ENCODE measurements at regions not wholly inside any gene's neighbourhood (a gene's known extent, or its start where the extent isn't known, plus 50 kb on each side); places are given as distances from the start of the nearest gene placed in this dataset.

DNA sequence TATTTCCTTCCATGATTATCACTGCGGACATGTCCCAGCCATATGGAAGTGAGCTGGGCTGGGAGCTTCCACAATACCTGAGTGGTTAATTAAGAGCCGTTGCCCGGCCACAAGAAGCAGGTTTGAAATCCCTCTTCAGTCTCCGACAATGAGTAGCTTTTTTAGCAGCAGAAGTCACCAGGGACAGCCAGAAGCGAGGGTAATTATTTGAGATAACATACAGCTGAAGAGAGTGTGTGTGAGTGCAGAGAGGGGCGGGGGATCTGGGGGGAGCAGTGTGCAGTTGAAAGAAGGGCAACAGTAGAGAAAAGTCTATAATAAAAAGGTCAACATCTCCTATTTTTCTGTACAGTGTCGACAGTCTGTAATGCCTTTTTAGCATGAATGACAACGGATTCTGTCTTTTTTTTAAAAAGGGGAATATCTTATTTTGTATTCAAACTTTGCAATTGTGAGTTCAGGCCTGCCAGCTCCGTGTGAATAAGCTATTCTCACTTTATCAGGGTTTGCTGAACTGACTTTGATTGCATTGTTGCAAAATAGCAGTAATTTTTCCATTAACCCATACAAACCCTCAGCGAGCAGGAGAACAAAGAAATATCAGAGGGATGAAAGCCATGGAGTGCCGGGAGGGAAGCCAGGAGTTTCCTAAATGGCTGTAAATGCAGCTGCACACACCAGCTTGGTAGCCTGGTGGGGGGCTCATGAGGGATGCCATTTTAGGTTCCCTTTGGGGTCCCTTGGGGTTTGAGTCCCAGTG lies 220.3 kb upstream of the IRX3 start:
- no peaks in the 10 kb centered on the region for H3K36me3 ChIP-seq (ENCODE audit: control insufficient read depth, insufficient read depth, low read length)
- no peak for DNase-seq (ENCODE audit: low read depth)
- H3K27me3 ChIP-seq (ENCODE audit: control insufficient read depth, insufficient read depth, low read length): no peaks in the 10 kb centered on the region
- H3K4me3 ChIP-seq (ENCODE audit: low read depth, low read length): no peak overlapping the region
- POLR2A ChIA-PET: no interaction called here
- TF ChIP-seq CTCF (IDR thresholded peaks at IDR 0.05; ENCODE audit: insufficient read depth, low read depth, low read length): no peak
- CTCF ChIA-PET: no interaction called here

DNA sequence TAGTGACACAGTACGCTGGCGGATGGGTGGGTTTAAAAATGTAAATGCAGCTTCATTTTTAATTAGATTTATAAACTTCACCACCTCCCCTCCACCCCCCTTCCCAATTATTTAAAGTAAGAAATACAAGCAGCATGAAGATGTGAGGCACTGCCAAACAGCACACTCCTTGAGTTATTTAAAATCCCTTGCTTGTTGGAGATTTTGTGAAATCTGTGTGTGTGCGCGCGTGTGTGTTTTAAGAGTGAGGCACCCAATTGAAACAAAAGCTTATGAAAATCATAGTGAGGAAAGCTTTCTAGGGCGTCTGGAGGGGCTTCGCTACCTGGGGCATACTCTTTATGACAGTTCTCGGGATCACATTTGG lies 219.6 kb upstream of the IRX3 start:
- no peak for DNase-seq (ENCODE audit: low read depth)
- no peaks in the 10 kb centered on the region for H3K36me3 ChIP-seq (ENCODE audit: control insufficient read depth, insufficient read depth, low read length)
- H3K4me3 ChIP-seq (ENCODE audit: low read depth, low read length): no peak overlapping the region
- TF ChIP-seq CTCF (IDR thresholded peaks at IDR 0.05; ENCODE audit: insufficient read depth, low read depth, low read length): no peak
- H3K27me3 ChIP-seq (ENCODE audit: control insufficient read depth, insufficient read depth, low read length): no peaks in the 10 kb centered on the region
- CTCF ChIA-PET: no interaction called here
- POLR2A ChIA-PET: no interaction called here

DNA sequence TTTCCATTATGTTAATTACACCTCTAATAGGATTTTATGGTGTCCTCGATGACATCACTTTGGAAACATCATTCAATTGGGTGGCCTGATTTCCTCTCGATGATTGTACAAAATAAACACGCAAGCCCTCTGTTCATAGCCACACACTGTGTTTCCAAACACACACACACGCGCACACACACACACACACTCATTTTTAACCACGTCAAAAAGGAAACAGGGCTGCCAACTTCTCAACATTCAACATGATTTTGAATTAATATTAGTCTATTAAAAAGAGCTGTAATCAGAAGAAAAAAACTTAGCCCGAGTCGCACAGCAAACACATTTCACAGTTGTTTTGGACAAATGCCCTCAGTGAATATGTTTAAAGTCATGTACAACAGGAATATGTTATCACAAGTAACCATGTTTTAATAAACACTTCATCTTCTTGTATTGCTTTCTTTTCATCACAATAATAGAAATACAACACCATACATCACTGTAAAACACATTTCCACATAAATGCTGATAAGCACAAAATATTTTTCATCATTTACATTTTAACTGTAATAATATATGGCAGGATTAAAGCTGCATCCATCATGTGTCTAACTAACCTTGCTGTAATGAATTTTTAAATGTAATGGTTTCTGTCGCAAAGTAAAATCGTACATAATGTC lies 219.1 kb upstream of the IRX3 start:
- TF ChIP-seq CTCF (IDR thresholded peaks at IDR 0.05; ENCODE audit: insufficient read depth, low read depth, low read length): no peak
- Histone ChIP-seq H3K4me3 (ENCODE audit: low read depth, low read length) (no peak overlapping the region), H3K27me3 (ENCODE audit: control insufficient read depth, insufficient read depth, low read length) (no peaks in the 10 kb centered on the region), H3K36me3 (ENCODE audit: control insufficient read depth, insufficient read depth, low read length) (no peaks in the 10 kb centered on the region)
- DNase-seq (ENCODE audit: low read depth): no peak
- ChIA-PET CTCF (interaction anchor here (0.8 kb wide), 1 partner anchor 10 kb away, joined by 3 read pairs; no protein-coding TSS in a partner anchor), POLR2A (no interaction called here)

DNA sequence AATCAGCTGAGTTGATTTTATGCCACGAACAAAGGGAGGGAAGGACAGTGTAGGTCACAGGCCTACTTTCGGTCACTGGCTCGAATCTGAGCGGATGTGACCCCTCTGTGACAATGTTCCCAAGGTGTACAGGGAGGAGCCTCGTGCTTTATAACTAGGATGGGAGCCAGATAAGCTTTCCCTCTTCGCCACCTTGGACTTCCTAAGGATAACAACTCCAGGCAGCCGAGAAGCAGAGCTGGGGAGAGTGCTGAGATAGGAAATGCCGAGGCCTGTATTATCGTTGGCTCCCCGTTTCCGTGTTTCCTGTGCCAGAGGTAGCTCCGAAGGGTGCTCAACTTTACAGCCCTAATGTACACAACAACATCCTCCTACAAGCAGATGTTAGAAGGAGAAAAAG lies 217.8 kb upstream of the IRX3 start:
- ChIA-PET CTCF (interaction anchor here (0.7 kb wide), 1 partner anchor 21 kb away, joined by 3 read pairs; no protein-coding TSS in a partner anchor), POLR2A (no interaction called here)
- Histone ChIP-seq H3K27me3 (ENCODE audit: control insufficient read depth, insufficient read depth, low read length) (no peaks in the 10 kb centered on the region), H3K36me3 (ENCODE audit: control insufficient read depth, insufficient read depth, low read length) (no peaks in the 10 kb centered on the region), H3K4me3 (ENCODE audit: low read depth, low read length) (no peak overlapping the region)
- no peak for TF ChIP-seq CTCF (IDR thresholded peaks at IDR 0.05; ENCODE audit: insufficient read depth, low read depth, low read length)
- DNase-seq (ENCODE audit: low read depth): no peak

DNA sequence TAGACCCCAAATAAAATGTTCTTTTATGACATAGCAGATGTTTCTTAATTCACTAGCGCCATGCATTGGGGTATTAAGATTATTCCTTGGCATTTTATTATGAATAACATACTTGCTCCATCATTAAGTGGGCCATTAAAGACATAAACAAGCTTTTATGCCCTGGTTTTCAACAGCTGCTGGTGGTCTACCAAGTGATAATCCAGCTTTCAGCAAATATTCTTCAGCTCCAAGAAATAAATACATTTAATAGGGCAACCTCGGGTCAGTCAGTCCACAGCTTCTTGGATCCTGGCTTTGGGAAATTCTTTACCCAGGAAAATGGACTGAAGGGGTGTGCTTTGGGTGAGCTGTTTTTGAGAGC lies 217.3 kb upstream of the IRX3 start:
- no peak overlapping the region for H3K4me3 ChIP-seq (ENCODE audit: low read depth, low read length)
- POLR2A ChIA-PET: no interaction called here
- H3K36me3 ChIP-seq (ENCODE audit: control insufficient read depth, insufficient read depth, low read length): no peaks in the 10 kb centered on the region
- CTCF ChIA-PET: interaction anchor here (0.7 kb wide), 1 partner anchor 21 kb away, joined by 3 read pairs; no protein-coding TSS in a partner anchor
- no peaks in the 10 kb centered on the region for H3K27me3 ChIP-seq (ENCODE audit: control insufficient read depth, insufficient read depth, low read length)
- TF ChIP-seq CTCF (IDR thresholded peaks at IDR 0.05; ENCODE audit: insufficient read depth, low read depth, low read length): no peak
- DNase-seq (ENCODE audit: low read depth): no peak

All from BJ (cell line).